Kidney capillary endothelial cell (primary cell): ENCODE measurements at regions not wholly inside any gene's neighbourhood (a gene's known extent, or its start where the extent isn't known, plus 50 kb on each side); places are given as distances from the start of the nearest gene placed in this dataset.

Experiments used
- DNase-seq: peaks from one replicate; pipeline ENCODE4 v3.0.0-alpha.2; 2018; ENCODE audit warnings: low spot score

- no peak for DNase-seq
These were observed 796.8 kb downstream of the ARAP2 start for GRCh38 chr4:35447474-35447873.

DNA sequence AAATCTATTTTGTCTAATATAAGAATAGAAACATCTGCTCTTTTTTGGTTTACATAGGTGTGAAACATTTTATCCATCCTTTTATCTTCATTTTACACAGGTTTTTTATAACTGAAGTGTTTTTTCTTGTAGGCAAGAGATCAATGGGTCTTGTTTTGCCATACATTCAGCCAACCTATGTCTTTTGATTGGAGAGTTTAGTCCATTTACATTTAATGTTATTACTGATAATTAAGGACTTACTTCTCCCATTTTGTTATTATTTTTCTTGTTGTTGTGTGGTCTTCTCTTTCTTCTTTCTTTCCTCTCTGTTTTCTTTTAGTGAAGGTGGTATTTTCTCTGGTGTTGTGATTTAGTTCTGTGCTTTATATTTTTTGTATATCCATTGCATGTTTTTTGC lies 785.3 kb downstream of the ARAP2 start:
- DNase-seq: no peak

DNA sequence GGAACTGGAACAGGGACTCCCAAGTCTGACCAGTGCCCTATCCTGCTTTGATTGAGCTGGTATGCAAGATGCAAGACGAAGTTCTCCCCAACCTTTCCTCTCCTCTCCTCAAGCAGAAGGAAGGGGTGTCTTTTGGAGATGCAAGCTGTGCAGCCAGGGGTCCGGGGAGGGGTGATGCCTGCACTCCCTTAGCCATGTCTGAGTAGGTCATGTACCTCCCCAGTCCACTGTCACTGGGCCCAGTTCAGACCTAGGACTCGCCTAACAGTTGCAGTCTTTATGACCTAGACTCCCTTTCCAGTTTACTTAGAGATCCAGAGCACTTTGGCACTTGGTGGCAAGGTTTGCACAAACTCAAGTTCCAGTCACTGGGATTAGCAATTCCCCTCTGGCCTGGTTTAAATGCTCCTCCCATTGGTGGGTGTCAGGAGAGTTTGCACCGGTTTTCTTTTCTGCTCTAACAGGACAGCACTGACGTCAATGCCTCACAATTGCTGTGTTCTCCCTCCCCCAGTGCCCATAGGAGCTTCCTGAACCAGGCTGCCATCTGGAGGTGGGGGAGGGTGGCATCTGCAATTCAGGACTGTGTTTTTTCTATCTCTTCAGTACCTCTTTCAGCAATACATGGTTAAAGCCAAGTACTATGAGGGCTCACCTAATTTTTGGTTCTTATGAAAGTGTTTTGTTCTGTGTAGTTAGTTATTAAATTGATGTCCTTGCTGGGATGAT lies 782.2 kb downstream of the ARAP2 start:
- no peak for DNase-seq

GRCh38 chr4:35463251-35463952 lies 780.9 kb downstream of the ARAP2 start:
- DNase-seq: no peak

- no peak for DNase-seq
These were observed 779.3 kb downstream of the ARAP2 start for GRCh38 chr4:35464964-35465528.

DNA sequence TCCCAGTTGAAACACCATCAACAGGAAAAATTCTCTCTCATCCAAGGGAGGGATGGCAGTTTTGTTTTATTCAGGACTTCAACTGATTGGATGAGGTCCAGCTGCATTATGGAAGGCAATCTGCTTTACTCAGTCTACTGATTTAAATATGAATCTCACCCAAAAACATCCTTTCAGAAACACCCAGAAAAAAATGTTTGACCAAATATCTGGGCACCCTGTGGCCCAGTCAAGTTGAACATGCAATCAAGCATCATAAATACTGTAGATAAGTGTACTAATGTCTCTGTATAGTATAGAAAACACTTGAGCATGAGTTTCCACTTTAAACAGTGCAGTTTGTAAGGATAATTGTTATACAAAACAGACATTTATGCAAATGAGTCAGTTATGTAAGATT lies 753.2 kb downstream of the ARAP2 start:
- DNase-seq: no peak

DNA sequence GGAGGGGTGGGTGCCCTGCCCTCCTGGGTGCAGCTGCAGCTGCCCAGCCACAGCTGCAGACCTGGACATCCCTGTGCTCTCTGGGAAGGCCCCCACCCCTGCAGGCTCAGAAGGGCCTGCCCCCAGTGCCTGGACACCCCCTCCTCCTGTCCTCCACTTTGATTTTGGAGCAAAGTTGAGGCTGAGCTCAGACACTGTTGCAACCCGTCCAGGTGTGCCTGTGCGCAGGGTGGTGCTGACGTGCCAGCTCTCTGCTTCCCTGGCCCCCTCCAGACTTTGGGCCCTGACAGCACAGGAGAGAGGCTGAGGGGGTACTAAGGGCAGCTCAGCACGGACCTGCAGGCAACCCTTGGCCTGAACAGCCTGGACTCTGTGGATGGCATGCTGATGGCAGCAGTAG lies 750.3 kb downstream of the ARAP2 start:
- no peak for DNase-seq

DNA sequence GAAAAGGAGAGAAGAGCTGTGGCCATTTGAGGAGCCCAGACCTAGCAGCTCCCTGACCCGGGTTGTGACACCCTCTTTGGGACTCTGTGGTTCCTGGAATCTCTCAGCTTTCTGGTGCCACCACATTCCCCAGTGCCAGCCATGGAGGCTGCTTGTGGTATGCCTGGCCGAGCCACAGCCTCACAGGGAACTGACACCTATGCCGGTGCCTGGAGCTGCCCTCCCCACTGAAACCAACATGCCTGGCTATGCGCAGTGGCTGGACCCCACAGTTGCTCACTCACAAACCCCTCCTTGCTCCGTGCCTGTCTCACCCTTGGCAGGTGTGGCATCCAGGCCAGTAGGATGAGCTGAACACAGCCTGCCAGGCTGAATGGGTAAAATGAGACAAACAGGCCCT lies 749.4 kb downstream of the ARAP2 start:
- DNase-seq: no peak

GRCh38 chr4:35500812-35501211 lies 743.5 kb downstream of the ARAP2 start:
- DNase-seq: no peak

DNA sequence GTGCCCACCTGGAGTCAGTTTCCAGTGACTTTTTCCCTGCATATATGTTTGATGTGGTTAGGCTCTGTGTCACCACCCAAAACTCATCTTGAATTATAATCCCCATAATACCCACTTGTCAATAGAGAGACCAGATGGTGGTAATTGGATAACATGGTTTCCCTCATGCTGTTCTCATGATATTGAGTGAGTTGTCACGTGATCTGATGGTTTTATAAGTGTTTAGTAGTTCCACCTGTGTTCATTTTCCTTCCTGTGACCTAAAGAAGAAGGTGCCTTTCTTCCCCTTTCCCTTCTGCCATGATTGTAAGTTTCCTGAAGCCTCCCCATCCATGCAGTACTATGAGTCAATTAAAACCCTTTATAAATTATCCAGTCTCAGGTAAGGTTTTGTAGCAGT lies 740.9 kb downstream of the ARAP2 start:
- DNase-seq: no peak

DNA sequence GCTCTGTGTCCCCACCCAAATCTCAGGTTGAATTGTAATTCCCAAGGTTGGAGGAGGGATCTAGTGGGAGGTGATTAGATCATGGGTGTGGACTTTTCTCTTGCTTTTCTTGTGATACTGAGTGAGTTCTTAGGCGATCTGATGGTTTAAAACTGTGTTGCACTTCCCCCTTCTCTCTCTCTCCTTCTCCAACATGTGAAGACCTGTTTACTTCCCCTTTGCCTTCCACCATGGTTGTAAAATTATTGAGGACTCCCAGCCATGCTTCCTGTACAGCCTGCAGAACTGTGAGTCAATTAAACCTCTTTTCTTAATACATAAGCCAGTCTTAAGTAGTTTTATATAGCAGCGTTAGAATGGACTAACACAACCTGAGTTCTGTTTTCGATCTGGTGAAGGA lies 738.2 kb downstream of the ARAP2 start:
- DNase-seq: no peak

GRCh38 chr4:35511851-35512250 lies 732.5 kb downstream of the ARAP2 start:
- no peak for DNase-seq

GRCh38 chr4:35516102-35516501 lies 728.2 kb downstream of the ARAP2 start:
- DNase-seq: no peak

DNA sequence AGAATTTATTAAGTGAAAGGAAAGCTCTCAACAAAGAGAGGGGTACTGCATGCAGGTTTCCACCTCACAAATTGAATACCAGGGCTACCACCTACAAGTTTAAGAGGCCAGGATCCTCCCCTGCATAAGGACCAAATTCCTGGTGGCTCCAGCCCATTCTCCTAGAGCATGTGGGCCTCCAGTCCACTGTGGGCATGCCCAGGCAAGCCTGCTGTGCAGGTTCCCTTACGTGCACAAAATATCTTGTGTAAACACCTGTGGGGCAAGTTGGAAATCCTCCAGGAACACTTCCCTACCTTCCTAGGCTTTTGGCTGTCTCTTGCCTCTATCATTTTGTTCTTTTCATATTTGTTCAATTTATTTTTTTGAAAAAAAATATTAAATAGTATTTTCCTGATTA lies 724.3 kb downstream of the ARAP2 start:
- no peak for DNase-seq

DNA sequence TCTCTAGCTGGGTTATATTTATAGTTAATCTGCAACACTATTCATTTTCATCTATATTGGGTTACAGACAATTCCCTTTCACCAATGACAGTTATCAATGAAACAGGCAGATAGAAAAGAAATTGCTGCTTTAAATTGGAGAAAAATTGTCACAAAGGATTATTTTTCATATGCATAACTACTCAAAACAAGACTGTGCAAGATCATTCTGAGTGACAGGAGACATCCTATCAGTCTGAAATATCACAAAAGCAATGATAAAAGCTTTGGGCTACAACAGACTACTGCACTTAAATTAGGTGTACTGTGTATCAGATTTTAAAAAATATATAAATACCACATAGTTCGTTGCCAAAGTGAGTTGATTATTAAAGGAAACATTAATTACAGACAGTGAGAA lies 722.6 kb downstream of the ARAP2 start:
- DNase-seq: no peak

DNA sequence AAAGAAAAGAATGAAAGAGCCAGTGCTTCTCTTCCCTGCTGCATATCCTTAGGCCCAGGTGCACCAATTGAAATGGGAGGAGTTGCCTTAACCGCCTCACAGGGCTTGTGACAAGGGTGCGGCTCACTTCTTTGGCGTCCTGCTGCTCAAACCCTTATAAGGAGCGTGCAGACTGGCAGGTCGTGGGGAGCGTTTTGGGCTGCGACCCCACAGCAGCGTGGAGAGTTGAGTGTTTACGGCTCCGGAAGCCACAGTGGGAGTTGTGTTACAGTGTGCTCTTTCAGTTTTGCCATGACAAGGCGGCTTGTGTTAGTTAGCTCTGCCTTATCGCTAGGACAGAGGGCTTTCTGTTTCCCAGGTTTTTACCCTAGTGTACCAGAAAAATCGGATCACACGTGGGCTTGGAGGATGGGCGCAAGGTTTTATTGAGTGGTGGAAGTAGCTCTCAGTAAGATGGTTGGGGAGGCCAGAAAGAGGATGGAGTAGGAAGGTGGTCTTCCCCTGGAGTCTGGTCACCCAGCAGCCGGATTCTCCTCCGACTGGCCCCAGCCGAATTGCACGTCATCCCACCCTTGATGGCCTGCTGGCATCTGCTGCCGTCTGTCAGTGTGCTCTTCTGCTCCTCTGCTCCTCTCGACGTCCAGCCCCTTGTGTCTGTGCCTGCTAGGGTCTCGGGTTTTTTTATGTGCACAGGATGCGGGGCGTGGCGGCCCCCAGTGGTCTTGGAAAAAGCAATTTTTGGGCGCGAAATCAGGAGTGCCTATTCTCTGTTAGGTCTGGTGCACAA lies 718.9 kb downstream of the ARAP2 start:
- no peak for DNase-seq

DNA sequence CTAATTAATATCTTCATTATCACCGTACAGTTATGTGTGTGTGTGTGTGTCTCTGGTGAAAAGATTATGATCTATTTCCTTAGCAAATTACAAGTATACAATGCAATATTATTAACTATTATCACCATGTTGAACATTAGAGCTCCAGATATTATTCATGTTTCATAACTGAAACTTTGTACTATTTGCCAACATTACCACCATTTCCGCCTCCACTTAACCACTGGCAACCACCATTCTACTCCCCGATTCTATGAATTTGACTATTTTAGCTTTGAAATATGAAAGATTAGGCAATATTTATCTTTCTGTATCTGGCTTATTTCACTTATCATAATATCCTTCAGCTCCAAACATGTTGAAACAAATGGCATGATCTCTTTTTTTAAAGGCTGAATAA lies 717.9 kb downstream of the ARAP2 start:
- DNase-seq: no peak

GRCh38 chr4:35534962-35535361 lies 709.4 kb downstream of the ARAP2 start:
- DNase-seq: no peak

- no peak for DNase-seq
These were observed 705.5 kb downstream of the ARAP2 start for GRCh38 chr4:35538807-35539206.

- no peak for DNase-seq
These were observed 704.8 kb downstream of the ARAP2 start for GRCh38 chr4:35539404-35540055.

DNA sequence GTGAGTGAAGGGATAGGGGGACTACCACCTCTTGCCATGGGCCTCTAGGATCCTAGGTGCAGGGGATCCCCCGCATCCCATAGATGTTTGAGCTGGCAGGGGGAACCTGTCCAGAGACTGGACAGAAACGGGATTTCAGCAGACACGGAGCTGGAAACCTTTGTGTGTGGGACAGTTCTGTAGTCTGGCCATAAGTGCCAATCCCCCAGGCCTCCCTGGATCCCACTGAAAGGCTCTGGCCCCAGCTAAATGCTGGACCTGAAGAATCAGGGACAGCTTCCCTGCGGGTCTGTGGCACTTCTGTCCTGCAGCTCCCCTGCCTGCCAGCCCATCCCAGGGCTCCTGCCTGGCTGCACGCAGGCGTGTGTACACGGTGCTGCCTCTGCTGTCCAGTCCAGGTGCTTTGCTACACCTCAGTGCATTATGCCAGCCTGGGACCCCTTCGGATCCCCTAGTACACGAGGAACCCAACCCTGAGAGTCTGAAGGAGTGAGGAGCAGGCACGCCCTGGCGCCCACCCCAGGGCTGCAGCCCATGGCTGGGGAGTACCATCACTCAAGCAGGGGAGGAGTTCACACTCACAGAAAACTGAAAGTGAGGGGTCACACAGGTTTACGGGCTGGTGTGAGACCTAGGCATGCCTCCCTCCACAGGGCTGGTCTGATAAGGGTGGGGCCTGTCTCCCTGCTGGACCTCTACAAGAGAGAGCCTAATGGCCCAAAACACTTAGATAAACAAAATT lies 703.0 kb downstream of the ARAP2 start:
- DNase-seq: no peak

GRCh38 chr4:35541888-35542213 lies 702.5 kb downstream of the ARAP2 start:
- DNase-seq: no peak
